Stimulated activated naive CD8-positive, alpha-beta T cell treated with anti-CD3 and anti-CD28 coated beads, Interleukin-15, amount 100 ng/mL, for 72 hours (primary cell): ENCODE measurements at regions not wholly inside any gene's neighbourhood (a gene's known extent, or its start where the extent isn't known, plus 50 kb on each side); places are given as distances from the start of the nearest gene placed in this dataset.
A peak's percentile ranks its signal among the peaks of the same experiment; 100 is the strongest.
"Not testable (repeated sequence)": the region's sequence is repeated elsewhere in the genome, so short reads cannot be mapped to it uniquely, and the experiment has no call there.

Source experiments
- ATAC-seq: fragments of 150-1000 bp; cut with Tn5 transposase; 2 replicates; pipeline ENCODE4 v1.10.0; 2021; ENCODE audit warnings: mild to moderate bottlenecking, moderate library complexity
- DNase-seq, 2 donors: peaks; one replicate each; pipeline ENCODE4 v3.0.0; 2021 to 2022
- H3K27ac Mint-ChIP-seq, 2 donors: one replicate each; pipeline ENCODE4 v1.8.0; 2022; ENCODE audit warnings: mild to moderate bottlenecking in 2 of 2, mixed read lengths in 2 of 2, moderate library complexity in 2 of 2
- H3K27me3 Mint-ChIP-seq: one replicate; pipeline ENCODE4 v1.8.0; 2022; ENCODE audit warnings: mixed read lengths
- H3K4me1 Mint-ChIP-seq: one replicate; pipeline ENCODE4 v1.8.0; 2022; ENCODE audit warnings: mild to moderate bottlenecking, mixed read lengths
- H3K4me3 Mint-ChIP-seq, 2 donors: one replicate each; pipeline ENCODE4 v1.8.0; 2022; ENCODE audit warnings: mild to moderate bottlenecking in 2 of 2, mixed read lengths in 2 of 2, moderate library complexity in 1 of 2
- H3K9me3 Mint-ChIP-seq, 2 donors: one replicate each; pipeline ENCODE4 v1.8.0; 2022; ENCODE audit warnings: mixed read lengths in 2 of 2

DNA sequence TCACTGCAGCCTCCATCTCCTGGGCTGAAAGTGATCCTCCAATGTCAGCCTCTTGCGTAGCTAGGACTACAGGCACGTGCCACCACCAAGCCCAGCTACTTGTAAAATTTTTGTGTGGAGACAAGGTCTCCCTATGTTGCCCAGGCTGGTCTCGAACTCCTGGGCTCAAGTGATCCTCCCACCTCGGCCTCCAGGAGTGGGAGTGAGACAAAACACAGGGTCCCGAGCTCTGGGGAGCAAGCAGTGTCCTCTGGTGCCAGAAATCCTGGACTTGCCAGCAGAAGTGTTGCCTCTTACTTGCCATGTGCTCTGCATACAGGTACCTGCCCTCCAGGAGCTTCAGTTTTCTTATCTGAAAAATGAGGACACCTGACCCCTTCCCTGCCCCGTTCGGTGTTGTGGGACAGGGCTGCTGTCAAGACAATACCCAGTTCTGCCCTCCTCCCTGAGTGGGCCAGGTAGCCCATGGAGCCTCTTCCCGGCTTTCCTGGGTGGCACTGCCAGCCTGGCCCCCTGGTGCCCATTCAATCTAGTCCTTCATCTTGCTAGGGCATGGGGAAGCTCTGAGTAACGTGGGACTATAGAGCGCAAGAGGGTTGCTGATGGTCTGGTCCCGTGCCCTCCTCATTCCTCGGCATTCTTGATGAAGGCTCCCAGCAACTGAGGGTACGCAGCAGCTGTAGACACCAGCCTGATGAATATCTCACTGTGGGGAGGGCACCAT is 164.6 kb downstream of the GOLGA6L4 start:
- Mint-ChIP-seq H3K9me3 (no peaks in the 10 kb centered on the region), H3K4me3 (no peak overlapping the region), H3K27ac (no peak overlapping the region), H3K4me1 (no peaks in the 10 kb centered on the region), H3K27me3 (peaks cover 13% of the 10 kb centered on the region)
- ATAC-seq (no peak), DNase-seq (no peak)

GRCh38 chr15:84400820-84401219 is 165.2 kb downstream of the GOLGA6L4 start:
- no peak overlapping the region for H3K27ac Mint-ChIP-seq
- no peak for ATAC-seq
- DNase-seq, result no peak
- no peaks in the 10 kb centered on the region for H3K4me1 Mint-ChIP-seq
- no peaks in the 10 kb centered on the region for H3K9me3 Mint-ChIP-seq
- H3K27me3 Mint-ChIP-seq, result peaks cover 13% of the 10 kb centered on the region
- H3K4me3 Mint-ChIP-seq, result no peak overlapping the region

DNA sequence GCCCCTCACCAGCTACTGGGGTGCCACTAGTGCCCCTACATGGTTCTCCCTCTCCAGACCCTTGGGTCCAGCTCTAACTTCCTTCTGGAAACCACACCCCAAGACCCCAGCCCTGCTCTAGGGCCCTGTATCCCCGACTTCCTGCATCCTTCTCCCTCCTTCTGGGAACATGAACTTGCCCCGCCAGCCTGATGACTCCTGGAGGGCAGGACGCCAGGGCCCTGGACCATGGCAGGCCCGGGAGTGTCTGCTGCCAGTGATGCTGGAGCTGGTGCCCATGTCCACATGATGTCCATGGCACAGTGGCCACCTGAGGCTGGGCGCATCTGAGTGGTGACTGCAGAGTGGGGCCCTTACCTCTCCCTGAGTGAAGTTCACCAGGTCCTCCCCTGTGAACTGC is 165.9 kb downstream of the GOLGA6L4 start:
- H3K27ac Mint-ChIP-seq, H3K9me3 Mint-ChIP-seq, H3K4me3 Mint-ChIP-seq, H3K4me1 Mint-ChIP-seq, ATAC-seq, DNase-seq: not testable (repeated sequence)
- peaks cover 13% of the 10 kb centered on the region for H3K27me3 Mint-ChIP-seq

DNA sequence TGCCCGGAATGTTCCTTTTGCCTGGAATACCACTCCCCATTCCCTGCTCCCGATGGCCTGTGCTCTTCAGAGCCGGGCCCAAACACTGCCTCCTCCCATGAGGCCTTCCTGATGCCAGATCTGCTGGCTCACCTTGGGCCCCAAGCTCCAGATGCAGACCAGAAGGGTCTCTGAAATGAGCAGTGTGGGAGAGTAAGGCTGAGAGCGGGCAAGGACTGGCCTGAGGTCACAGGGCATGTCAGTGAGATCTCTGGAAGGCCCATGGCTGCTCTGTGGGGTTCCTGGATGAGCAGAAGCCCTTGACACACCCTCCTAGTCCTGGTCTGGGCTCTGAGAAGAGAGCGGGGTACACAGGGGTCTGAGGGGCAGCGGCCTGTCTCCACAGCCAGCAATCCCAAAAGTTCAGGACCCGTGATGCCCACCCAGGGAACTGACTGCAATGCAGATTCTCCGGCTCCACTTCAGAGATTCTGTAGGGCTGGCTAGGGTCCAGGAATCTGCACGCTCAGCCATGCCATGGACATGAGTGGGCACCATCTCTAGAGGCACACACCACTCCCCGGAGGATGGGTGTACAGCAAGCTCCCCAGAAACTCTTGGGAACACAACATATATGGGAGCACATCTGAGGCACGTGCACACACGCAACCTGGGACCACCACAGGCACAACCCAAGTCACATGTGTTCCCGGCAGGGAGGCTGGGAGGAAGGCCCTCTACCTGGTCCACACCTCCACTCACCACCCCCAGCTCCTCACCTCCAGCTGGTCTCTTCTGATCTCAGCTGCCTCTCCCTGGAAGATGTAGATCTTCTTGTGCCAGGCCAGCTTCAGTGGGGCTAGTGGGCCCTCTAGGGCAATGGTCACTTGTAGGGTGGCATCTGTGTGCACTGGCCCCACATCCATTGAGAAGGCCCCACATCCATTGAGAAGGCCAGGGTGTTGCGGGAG is 166.6 kb downstream of the GOLGA6L4 start:
- H3K4me1 Mint-ChIP-seq, ATAC-seq, H3K9me3 Mint-ChIP-seq, H3K27ac Mint-ChIP-seq, H3K4me3 Mint-ChIP-seq, DNase-seq: not testable (repeated sequence)
- H3K27me3 Mint-ChIP-seq, result peaks cover 13% of the 10 kb centered on the region

DNA sequence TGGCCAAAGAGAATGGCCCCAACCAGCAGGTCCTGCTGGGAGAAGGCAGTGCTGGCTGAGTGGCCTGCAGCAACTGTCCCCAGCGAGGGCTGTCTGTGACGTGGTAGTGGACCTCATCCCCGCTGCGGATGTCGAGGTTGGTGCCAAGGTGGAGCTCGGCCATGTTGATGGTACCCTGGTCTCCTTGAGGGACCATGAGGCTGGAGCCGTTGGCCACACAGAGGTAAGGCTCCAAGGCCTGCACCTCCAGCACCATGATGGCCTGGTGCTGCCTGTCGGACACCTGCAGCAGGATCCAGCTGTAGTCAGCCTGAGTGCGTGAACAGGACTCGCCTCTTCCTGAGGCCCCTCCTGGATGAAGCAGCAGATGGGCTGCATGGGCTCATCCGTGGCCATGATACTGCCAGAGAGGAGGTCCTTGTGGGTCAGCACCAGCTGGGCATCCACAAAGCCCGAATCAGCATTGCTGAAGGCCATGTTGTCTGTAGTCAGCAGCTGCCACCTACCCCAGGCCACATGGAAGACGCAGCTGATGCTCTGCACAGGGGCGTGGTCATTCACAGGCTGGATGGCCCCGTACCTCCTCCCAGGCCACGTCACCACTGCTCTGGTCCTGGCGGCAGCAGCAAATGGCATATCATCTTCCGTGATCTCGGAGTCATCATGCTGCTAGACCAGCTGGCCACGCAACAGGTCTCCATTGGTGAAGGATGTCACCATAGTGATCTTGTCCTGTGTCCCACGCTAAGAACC is 167.5 kb downstream of the GOLGA6L4 start:
- no peak for ATAC-seq
- Mint-ChIP-seq H3K4me1 (no peaks in the 10 kb centered on the region), H3K27ac (no peak overlapping the region), H3K4me3 (no peak overlapping the region), H3K27me3 (peaks cover 5% of the 10 kb centered on the region), H3K9me3 (no peaks in the 10 kb centered on the region)
- DNase-seq, result no peak

GRCh38 chr15:84409357-84409756 is 173.8 kb downstream of the GOLGA6L4 start:
- not testable (repeated sequence) for H3K4me1 Mint-ChIP-seq, DNase-seq, ATAC-seq, H3K9me3 Mint-ChIP-seq, H3K4me3 Mint-ChIP-seq, H3K27me3 Mint-ChIP-seq, H3K27ac Mint-ChIP-seq

DNA sequence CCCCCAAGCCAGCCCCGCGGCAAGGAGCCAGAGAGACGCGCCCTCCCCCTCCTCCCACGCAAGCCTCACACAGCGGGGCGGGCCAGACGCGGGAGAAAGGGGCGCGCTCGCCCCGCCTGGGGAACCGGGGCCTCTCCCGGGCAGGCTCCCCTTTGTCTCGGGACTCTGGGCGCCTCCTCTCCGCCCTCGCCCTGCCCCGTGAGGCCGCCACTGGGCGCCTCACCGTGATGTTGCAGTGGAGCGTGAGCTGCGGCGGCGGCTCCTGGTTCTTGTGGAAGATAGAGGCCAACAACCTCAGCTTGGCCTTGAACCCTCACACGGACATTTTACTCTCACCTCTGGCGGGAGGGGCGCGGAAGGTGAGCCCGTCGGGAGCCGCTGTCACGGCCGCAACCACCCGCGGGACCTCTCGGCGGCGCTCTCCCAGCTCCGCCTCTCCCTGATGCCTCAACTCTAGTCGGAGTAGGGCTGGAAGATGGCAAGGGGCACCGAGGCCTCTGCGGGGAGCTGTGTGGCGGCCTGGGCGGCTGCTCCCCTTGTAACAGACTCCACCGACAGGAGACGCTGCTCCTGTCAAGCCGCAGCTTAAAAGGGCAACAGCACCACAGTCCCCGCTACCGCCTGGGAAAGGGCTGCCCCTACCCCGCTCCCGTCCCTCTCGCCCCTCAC is 179.2 kb upstream of the ZSCAN2 start:
- not testable (repeated sequence) for H3K4me3 Mint-ChIP-seq, H3K27me3 Mint-ChIP-seq, H3K4me1 Mint-ChIP-seq, H3K9me3 Mint-ChIP-seq, H3K27ac Mint-ChIP-seq, ATAC-seq
- DNase-seq, result peak in 1 of 2 donors; percentile 13

DNA sequence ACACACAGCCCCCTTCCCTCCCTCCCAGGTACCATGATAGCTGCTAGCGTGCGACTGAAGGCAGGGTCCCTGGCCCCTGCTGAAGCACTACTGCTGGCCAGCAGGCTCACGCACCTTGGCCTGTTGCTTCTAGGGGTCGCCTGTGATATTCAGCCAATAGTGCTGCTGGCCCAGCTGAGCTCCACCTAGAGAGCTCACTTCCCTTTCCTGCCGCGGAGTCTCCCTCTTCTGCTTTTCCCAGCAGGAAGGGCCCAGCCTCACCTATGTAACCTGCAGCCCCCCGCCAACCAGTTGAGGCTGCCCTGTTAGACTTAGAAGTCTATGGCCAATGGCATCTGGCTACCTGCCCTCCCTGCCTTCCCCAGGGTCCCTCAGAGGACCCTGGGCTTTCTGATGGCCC is 175.5 kb upstream of the ZSCAN2 start:
- H3K4me3 Mint-ChIP-seq, H3K9me3 Mint-ChIP-seq, ATAC-seq, H3K27me3 Mint-ChIP-seq, DNase-seq, H3K4me1 Mint-ChIP-seq, H3K27ac Mint-ChIP-seq: not testable (repeated sequence)

GRCh38 chr15:84473305-84473877 is 127.4 kb upstream of the ZSCAN2 start:
- ATAC-seq, H3K27me3 Mint-ChIP-seq, H3K4me1 Mint-ChIP-seq: not testable (repeated sequence)

DNA sequence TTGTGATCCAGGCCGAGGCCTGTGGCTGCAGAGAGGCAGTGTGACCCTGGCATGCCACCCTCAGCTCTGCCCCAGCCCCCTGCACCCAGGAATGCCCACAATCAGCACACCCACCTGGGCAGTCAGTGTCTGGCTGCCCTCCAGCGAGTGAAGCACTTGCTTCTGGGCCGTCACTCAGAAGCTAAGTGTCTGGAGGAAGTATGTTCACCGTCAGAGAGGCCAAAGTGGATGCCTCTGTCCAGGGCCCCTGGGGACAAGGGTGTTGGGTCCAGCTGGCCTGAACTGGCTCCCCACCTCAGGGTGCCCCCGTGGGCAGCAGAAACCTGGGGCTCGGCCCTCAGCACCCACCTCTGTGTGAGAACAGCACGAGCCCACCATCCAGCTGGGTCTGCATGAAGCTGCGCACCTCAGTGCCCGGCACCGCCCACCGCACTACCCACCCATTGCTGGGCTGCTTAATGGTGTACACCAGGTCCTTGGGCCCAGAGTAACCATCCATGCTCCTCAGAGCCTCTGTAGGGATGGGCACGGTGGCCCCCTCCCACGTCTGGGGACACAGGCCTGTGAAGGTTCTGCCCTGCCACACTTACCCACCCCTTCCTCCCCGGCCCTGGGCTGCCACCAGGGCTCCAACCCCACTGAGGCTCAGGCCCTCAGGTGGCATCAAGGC is 124.3 kb upstream of the ZSCAN2 start:
- not testable (repeated sequence) for H3K4me3 Mint-ChIP-seq, H3K4me1 Mint-ChIP-seq, DNase-seq, H3K9me3 Mint-ChIP-seq, H3K27me3 Mint-ChIP-seq, H3K27ac Mint-ChIP-seq
- peak; percentile 29 for ATAC-seq

More at GRCh38 chr15:84473305-84473877, 127.4 kb upstream of the ZSCAN2 start:
- H3K4me3 Mint-ChIP-seq, H3K9me3 Mint-ChIP-seq, DNase-seq, H3K27ac Mint-ChIP-seq: not testable (repeated sequence)

GRCh38 chr15:84477550-84477949 is 123.3 kb upstream of the ZSCAN2 start:
- DNase-seq, H3K27ac Mint-ChIP-seq, H3K9me3 Mint-ChIP-seq, H3K4me3 Mint-ChIP-seq, H3K4me1 Mint-ChIP-seq, H3K27me3 Mint-ChIP-seq: not testable (repeated sequence)
- ATAC-seq, result peak; percentile 83

DNA sequence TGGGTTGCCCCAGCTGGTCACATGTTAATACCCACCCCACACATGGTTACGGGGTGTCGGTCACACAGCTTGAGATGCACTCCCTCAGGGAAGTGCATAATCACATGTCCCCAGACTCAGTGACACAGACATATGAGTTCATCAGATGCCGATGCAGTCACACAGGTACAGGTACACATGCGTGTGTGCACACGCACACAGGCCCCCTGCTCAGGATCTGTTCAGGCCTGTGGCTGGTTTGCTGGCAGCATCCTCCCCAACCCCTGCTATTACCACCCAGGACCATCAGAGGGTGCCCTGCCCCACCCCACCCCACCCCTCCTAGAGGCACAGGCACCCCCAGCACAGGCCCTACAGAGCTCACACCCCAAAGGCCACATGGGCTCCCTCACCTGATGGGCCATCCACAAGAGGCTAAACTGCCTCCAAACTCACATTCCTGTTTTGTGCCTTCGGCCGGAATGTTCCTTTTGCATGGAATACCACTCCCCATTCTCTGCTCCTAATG is 120.6 kb upstream of the ZSCAN2 start:
- H3K9me3 Mint-ChIP-seq, result not testable (repeated sequence)

DNA sequence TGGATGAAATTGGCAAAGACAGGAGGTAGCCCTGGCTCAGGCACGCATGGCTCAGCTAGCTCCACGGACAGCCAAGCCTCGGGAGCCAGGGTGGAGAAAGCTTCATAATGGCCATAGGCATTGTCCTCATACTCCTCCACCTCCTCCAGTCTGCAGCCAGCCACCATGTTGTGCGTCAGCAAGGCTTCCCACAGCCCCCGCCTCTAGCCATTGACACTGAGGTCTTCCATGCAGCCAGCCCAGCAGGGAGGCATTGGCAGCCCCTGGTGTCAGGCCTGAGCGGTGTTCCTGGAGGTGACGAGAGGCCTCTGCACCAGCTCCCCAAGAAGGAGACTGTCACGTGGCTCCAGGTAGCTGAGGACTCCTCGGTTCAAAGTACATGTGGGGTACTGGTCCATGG is 117.0 kb upstream of the ZSCAN2 start:
- DNase-seq, ATAC-seq, H3K4me3 Mint-ChIP-seq, H3K27ac Mint-ChIP-seq, H3K27me3 Mint-ChIP-seq, H3K9me3 Mint-ChIP-seq, H3K4me1 Mint-ChIP-seq: not testable (repeated sequence)

More for the DNA sequence above, 120.6 kb upstream of the ZSCAN2 start:
- DNase-seq, H3K27me3 Mint-ChIP-seq, H3K4me1 Mint-ChIP-seq, H3K4me3 Mint-ChIP-seq, H3K27ac Mint-ChIP-seq: not testable (repeated sequence)
- ATAC-seq, result peak; percentile 55

DNA sequence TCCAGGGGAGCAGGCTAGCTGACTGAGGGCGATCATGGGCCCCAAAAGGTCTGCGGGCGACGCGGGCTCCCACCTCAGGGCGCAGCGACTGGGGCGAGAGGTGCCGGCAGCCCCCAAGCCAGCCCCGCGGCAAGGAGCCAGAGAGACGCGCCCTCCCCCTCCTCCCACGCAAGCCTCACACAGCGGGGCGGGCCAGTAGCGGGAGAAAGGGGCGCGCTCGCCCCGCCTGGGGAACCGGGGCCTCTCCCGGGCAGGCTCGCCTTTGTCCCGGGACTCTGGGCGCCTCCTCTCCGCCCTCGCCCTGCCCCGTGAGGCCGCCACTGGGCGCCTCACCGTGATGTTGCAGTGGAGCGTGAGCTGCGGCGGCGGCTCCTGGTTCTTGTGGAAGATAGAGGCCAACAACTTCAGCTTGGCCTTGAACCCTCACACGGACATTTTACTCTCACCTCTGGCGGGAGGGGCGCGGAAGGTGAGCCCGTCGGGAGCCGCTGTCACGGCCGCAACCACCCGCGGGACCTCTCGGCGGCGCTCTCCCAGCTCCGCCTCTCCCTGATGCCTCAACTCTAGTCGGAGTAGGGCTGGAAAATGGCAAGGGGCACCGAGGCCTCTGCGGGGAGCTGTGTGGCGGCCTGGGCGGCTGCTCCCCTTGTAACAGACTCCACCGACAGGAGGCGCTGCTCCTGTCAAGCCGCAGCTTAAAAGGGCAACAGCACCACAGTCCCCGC is 100.5 kb upstream of the ZSCAN2 start:
- ATAC-seq, H3K27me3 Mint-ChIP-seq, H3K27ac Mint-ChIP-seq, H3K9me3 Mint-ChIP-seq, H3K4me1 Mint-ChIP-seq: not testable (repeated sequence)
- peak; percentile 20 to 61 for DNase-seq
- peak overlapping the region in 1 of 2 donors; percentile 72 for H3K4me3 Mint-ChIP-seq
